Peyer's patch (tissue), 4 donors: ENCODE measurements at regions not wholly inside any gene's neighbourhood (a gene's known extent, or its start where the extent isn't known, plus 50 kb on each side); places are given as distances from the start of the nearest gene placed in this dataset.

Experiments
- CTCF ChIP-seq, 6 experiments: fragments of 450-650 bp in 4 of 6; fragments of 200-600 bp in 2 of 6; sonication (generic) in 1 of 6; IDR thresholded peaks; one replicate each; pipeline ENCODE4 v1.5.1; 2017 to 2019; ENCODE audit warnings: antibody characterized with exemption in 6 of 6, mild to moderate bottlenecking in 3 of 6, moderate library complexity in 1 of 6
- POLR2A ChIP-seq, 2 donors: fragments of 450-650 bp; IDR thresholded peaks; one replicate each; pipeline ENCODE4 v1.5.1; 2017; ENCODE audit warnings: antibody characterized with exemption in 2 of 2, mild to moderate bottlenecking in 2 of 2, moderate library complexity in 2 of 2

- TF ChIP-seq POLR2A (IDR thresholded peaks at IDR 0.05) (no peak), CTCF (IDR thresholded peaks at IDR 0.05) (no peak)
Measured at GRCh38 chr4:97110506-97110905, 1032.8 kb downstream of the STPG2 start.
